ENCODE measurements at regions not wholly inside any gene's neighbourhood (a gene's known extent, or its start where the extent isn't known, plus 50 kb on each side); places are given as distances from the start of the nearest gene placed in this dataset.

GRCh38 chr13:47064381-47064780, 167.5 kb upstream of the HTR2A start:
- DNase-seq (ENCODE audit: low spot score) = no peak

- DNase-seq (ENCODE audit: low spot score) = no peak
Observed at GRCh38 chr13:47049276-47049989, 152.6 kb upstream of the HTR2A start.

- no peak for DNase-seq (ENCODE audit: low spot score)
Observed at GRCh38 chr13:47046706-47047105, 149.9 kb upstream of the HTR2A start.

GRCh38 chr13:47044842-47045241, 148.0 kb upstream of the HTR2A start:
- DNase-seq (ENCODE audit: low spot score) = no peak

GRCh38 chr13:47039106-47039505, 142.3 kb upstream of the HTR2A start:
- DNase-seq (ENCODE audit: low spot score) = no peak

GRCh38 chr13:47038188-47038587, 141.3 kb upstream of the HTR2A start:
- DNase-seq (ENCODE audit: low spot score) = no peak

- no peak for DNase-seq (ENCODE audit: low spot score)
Observed at GRCh38 chr13:47036294-47037008, 139.6 kb upstream of the HTR2A start.

GRCh38 chr13:47033216-47033615, 136.4 kb upstream of the HTR2A start:
- no peak for DNase-seq (ENCODE audit: low spot score)

- no peak for DNase-seq (ENCODE audit: low spot score)
Observed at GRCh38 chr13:47027780-47028437, 131.1 kb upstream of the HTR2A start.

- DNase-seq (ENCODE audit: low spot score) = no peak
Observed at GRCh38 chr13:47025791-47026447, 129.1 kb upstream of the HTR2A start.

GRCh38 chr13:47019977-47020376, 123.1 kb upstream of the HTR2A start:
- no peak for DNase-seq (ENCODE audit: low spot score)

- no peak for DNase-seq (ENCODE audit: low spot score)
Observed at GRCh38 chr13:47017476-47017875, 120.6 kb upstream of the HTR2A start.

- no peak for DNase-seq (ENCODE audit: low spot score)
Observed at GRCh38 chr13:47008318-47008717, 111.5 kb upstream of the HTR2A start.

- no peak for DNase-seq (ENCODE audit: low spot score)
Observed at GRCh38 chr13:47005756-47006414, 109.0 kb upstream of the HTR2A start.

- no peak for DNase-seq (ENCODE audit: low spot score)
Observed at GRCh38 chr13:47004540-47004939, 107.7 kb upstream of the HTR2A start.

- no peak for DNase-seq (ENCODE audit: low spot score)
Observed at GRCh38 chr13:47004027-47004426, 107.2 kb upstream of the HTR2A start.

- no peak for DNase-seq (ENCODE audit: low spot score)
Observed at GRCh38 chr13:47000165-47000564, 103.3 kb upstream of the HTR2A start.

- DNase-seq (ENCODE audit: low spot score) = no peak
Observed at GRCh38 chr13:46996316-46997030, 99.6 kb upstream of the HTR2A start.

- DNase-seq (ENCODE audit: low spot score) = no peak
Observed at GRCh38 chr13:46995874-46996273, 99.0 kb upstream of the HTR2A start.

- DNase-seq (ENCODE audit: low spot score) = no peak
Observed at GRCh38 chr13:46994492-46994891, 97.6 kb upstream of the HTR2A start.

- no peak for DNase-seq (ENCODE audit: low spot score)
Observed at GRCh38 chr13:46992383-46992952, 95.6 kb upstream of the HTR2A start.

All from LoVo (cell line).